Endothelial cell (in vitro differentiated cells): ENCODE measurements at regions not wholly inside any gene's neighbourhood (a gene's known extent, or its start where the extent isn't known, plus 50 kb on each side); places are given as distances from the start of the nearest gene placed in this dataset.

ENCODE experiments used
- DNase-seq: peaks from one replicate; pipeline ENCODE4 v3.0.0; 2021; ENCODE audit warnings: low spot score
- H3K27ac Mint-ChIP-seq: one replicate; pipeline ENCODE4 v1.8.0; 2021; ENCODE audit warnings: mixed read lengths, inconsistent platforms; ENCODE audit not compliant: unreplicated experiment
- H3K27me3 Mint-ChIP-seq: one replicate; pipeline ENCODE4 v1.8.0; 2021; ENCODE audit warnings: mild to moderate bottlenecking, moderate library complexity, mixed read lengths, inconsistent platforms; ENCODE audit not compliant: unreplicated experiment
- H3K36me3 Mint-ChIP-seq: one replicate; pipeline ENCODE4 v1.8.0; 2021; ENCODE audit warnings: mild to moderate bottlenecking, low read depth, mixed read lengths, inconsistent platforms; ENCODE audit not compliant: unreplicated experiment
- H3K4me1 Mint-ChIP-seq: one replicate; pipeline ENCODE4 v1.8.0; 2021; ENCODE audit warnings: mild to moderate bottlenecking, mixed read lengths, inconsistent platforms; ENCODE audit not compliant: unreplicated experiment
- H3K4me3 Mint-ChIP-seq: one replicate; pipeline ENCODE4 v1.8.0; 2021; ENCODE audit warnings: mild to moderate bottlenecking, mixed read lengths, inconsistent platforms; ENCODE audit not compliant: unreplicated experiment
- H3K9me3 Mint-ChIP-seq: one replicate; pipeline ENCODE4 v1.8.0; 2021; ENCODE audit warnings: mixed read lengths, inconsistent platforms; ENCODE audit not compliant: unreplicated experiment
- CTCF ChIP-seq: fragments of 200-600 bp; sonication (generic); IDR thresholded peaks from one replicate; pipeline ENCODE4 v1.5.0; 2021; ENCODE audit warnings: antibody characterized with exemption; ENCODE audit not compliant: unreplicated experiment

GRCh38 chr1:25018110-25018735, 88.1 kb upstream of the RUNX3 start:
- H3K4me1 Mint-ChIP-seq = peaks cover 4% of the 10 kb centered on the region
- DNase-seq = no peak
- H3K9me3 Mint-ChIP-seq = no peaks in the 10 kb centered on the region
- no peaks in the 10 kb centered on the region for H3K36me3 Mint-ChIP-seq
- no peak overlapping the region for H3K4me3 Mint-ChIP-seq
- no peak for TF ChIP-seq CTCF
- H3K27me3 Mint-ChIP-seq = peaks cover 8% of the 10 kb centered on the region
- H3K27ac Mint-ChIP-seq = no peak overlapping the region

- Mint-ChIP-seq H3K4me1 (peaks cover 4% of the 10 kb centered on the region), H3K27me3 (peaks cover 8% of the 10 kb centered on the region), H3K27ac (no peak overlapping the region), H3K36me3 (no peaks in the 10 kb centered on the region), H3K4me3 (no peak overlapping the region), H3K9me3 (no peaks in the 10 kb centered on the region)
- TF ChIP-seq CTCF = no peak
- no peak for DNase-seq
Observed at GRCh38 chr1:25017436-25018109, 87.5 kb upstream of the RUNX3 start.

GRCh38 chr1:25012966-25013962, 83.2 kb upstream of the RUNX3 start:
- peaks cover 1% of the 10 kb centered on the region for H3K27me3 Mint-ChIP-seq
- no peaks in the 10 kb centered on the region for H3K9me3 Mint-ChIP-seq
- DNase-seq = no peak
- no peaks in the 10 kb centered on the region for H3K36me3 Mint-ChIP-seq
- no peaks in the 10 kb centered on the region for H3K4me1 Mint-ChIP-seq
- no peak for TF ChIP-seq CTCF
- no peak overlapping the region for H3K4me3 Mint-ChIP-seq
- no peak overlapping the region for H3K27ac Mint-ChIP-seq

GRCh38 chr1:25011943-25012638, 82.0 kb upstream of the RUNX3 start:
- no peaks in the 10 kb centered on the region for H3K9me3 Mint-ChIP-seq
- no peak for DNase-seq
- H3K4me1 Mint-ChIP-seq = no peaks in the 10 kb centered on the region
- H3K27ac Mint-ChIP-seq = no peak overlapping the region
- no peaks in the 10 kb centered on the region for H3K36me3 Mint-ChIP-seq
- H3K4me3 Mint-ChIP-seq = no peak overlapping the region
- TF ChIP-seq CTCF = no peak
- peaks cover under 1% of the 10 kb centered on the region for H3K27me3 Mint-ChIP-seq
